ENCODE measurements at regions not wholly inside any gene's neighbourhood (a gene's known extent, or its start where the extent isn't known, plus 50 kb on each side); places are given as distances from the start of the nearest gene placed in this dataset.

DNA sequence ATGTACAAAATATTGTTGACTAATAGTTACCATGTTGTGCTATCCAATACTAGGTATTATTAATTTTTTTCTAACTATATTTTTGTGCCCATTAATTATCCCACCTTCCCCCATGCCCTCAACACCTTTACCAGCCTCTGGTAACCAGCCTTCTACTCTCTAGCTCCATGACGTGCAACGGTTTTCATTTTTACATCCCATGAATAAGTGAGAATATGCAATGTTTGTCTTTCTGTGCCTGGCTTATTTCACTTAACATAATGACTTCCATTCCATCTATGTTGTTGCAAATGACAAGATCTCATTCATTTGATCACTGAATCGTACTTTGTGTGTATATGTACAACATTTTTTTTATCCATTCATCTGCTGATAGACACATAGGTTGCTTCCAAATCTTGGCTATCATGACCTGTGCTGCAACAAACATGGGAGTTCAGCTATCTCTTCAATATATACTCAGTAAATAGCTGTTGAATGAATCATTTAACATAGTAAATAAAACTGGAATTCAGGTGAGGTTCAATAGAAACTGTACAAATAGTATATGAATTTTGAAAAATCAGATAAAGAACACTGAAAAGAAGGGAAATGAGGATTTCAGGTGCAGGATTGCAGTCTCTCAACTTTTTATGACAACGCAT is 509.0 kb upstream of the MIR17HG start:
- TF ChIP-seq BHLHE40 (IDR thresholded peaks at IDR 0.05; ENCODE audit: low read length) (no peak), FOXA3 (CRISPR knock-in tag; conservative IDR thresholded peaks at IDR 0.05 in 1 of 2, IDR thresholded peaks at IDR 0.05 in 1 of 2) (no peak), JUN (IDR thresholded peaks at IDR 0.05; ENCODE audit: borderline replicate concordance, low read depth, low read length) (no peak), JUN (CRISPR knock-in tag; IDR thresholded peaks at IDR 0.05; ENCODE audit: borderline replicate concordance) (no peak), CBX1 (IDR thresholded peaks at IDR 0.05; ENCODE audit: low read depth) (no peak), GATAD2A (IDR thresholded peaks at IDR 0.05) (no peak), NFRKB (IDR thresholded peaks at IDR 0.05; ENCODE audit: low read depth) (no peak), NR3C1 (CRISPR knock-in tag; IDR thresholded peaks at IDR 0.05) (no peak), TCF7L2 (IDR thresholded peaks at IDR 0.05; ENCODE audit: low read depth, low read length) (no peak), PML (IDR thresholded peaks at IDR 0.05; ENCODE audit: low read length) (no peak), FOXK2 (conservative IDR thresholded peaks at IDR 0.05 in 1 of 2, IDR thresholded peaks at IDR 0.05 in 1 of 2; ENCODE audit: low read depth in 2 of 2) (no peak)
- TF ChIP-seq, protein P1, sequence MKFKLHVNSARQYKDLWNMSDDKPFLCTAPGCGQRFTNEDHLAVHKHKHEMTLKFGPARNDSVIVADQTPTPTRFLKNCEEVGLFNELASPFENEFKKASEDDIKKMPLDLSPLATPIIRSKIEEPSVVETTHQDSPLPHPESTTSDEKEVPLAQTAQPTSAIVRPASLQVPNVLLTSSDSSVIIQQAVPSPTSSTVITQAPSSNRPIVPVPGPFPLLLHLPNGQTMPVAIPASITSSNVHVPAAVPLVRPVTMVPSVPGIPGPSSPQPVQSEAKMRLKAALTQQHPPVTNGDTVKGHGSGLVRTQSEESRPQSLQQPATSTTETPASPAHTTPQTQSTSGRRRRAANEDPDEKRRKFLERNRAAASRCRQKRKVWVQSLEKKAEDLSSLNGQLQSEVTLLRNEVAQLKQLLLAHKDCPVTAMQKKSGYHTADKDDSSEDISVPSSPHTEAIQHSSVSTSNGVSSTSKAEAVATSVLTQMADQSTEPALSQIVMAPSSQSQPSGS (CRISPR knock-in tag; IDR thresholded peaks at IDR 0.05): no peak
- TF ChIP-seq, protein P2, sequence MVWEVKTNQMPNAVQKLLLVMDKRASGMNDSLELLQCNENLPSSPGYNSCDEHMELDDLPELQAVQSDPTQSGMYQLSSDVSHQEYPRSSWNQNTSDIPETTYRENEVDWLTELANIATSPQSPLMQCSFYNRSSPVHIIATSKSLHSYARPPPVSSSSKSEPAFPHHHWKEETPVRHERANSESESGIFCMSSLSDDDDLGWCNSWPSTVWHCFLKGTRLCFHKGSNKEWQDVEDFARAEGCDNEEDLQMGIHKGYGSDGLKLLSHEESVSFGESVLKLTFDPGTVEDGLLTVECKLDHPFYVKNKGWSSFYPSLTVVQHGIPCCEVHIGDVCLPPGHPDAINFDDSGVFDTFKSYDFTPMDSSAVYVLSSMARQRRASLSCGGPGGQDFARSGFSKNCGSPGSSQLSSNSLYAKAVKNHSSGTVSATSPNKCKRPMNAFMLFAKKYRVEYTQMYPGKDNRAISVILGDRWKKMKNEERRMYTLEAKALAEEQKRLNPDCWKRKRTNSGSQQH (CRISPR knock-in tag; IDR thresholded peaks at IDR 0.05): no peak
- TF ChIP-seq, protein P3, sequence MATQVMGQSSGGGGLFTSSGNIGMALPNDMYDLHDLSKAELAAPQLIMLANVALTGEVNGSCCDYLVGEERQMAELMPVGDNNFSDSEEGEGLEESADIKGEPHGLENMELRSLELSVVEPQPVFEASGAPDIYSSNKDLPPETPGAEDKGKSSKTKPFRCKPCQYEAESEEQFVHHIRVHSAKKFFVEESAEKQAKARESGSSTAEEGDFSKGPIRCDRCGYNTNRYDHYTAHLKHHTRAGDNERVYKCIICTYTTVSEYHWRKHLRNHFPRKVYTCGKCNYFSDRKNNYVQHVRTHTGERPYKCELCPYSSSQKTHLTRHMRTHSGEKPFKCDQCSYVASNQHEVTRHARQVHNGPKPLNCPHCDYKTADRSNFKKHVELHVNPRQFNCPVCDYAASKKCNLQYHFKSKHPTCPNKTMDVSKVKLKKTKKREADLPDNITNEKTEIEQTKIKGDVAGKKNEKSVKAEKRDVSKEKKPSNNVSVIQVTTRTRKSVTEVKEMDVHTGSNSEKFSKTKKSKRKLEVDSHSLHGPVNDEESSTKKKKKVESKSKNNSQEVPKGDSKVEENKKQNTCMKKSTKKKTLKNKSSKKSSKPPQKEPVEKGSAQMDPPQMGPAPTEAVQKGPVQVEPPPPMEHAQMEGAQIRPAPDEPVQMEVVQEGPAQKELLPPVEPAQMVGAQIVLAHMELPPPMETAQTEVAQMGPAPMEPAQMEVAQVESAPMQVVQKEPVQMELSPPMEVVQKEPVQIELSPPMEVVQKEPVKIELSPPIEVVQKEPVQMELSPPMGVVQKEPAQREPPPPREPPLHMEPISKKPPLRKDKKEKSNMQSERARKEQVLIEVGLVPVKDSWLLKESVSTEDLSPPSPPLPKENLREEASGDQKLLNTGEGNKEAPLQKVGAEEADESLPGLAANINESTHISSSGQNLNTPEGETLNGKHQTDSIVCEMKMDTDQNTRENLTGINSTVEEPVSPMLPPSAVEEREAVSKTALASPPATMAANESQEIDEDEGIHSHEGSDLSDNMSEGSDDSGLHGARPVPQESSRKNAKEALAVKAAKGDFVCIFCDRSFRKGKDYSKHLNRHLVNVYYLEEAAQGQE (IDR thresholded peaks at IDR 0.05; ENCODE audit: borderline replicate concordance): no peak
- TF ChIP-seq, protein P3 (CRISPR knock-in tag; IDR thresholded peaks at IDR 0.05; ENCODE audit: low read depth): no peak
- TF ChIP-seq, protein P4, sequence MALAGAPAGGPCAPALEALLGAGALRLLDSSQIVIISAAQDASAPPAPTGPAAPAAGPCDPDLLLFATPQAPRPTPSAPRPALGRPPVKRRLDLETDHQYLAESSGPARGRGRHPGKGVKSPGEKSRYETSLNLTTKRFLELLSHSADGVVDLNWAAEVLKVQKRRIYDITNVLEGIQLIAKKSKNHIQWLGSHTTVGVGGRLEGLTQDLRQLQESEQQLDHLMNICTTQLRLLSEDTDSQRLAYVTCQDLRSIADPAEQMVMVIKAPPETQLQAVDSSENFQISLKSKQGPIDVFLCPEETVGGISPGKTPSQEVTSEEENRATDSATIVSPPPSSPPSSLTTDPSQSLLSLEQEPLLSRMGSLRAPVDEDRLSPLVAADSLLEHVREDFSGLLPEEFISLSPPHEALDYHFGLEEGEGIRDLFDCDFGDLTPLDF (CRISPR knock-in tag; IDR thresholded peaks at IDR 0.05): no peak

Measured in K562 (cell line).